ENCODE measurements at regions not wholly inside any gene's neighbourhood (a gene's known extent, or its start where the extent isn't known, plus 50 kb on each side); places are given as distances from the start of the nearest gene placed in this dataset.

- Histone ChIP-seq H3K9ac (replicated peaks; ENCODE audit: extremely low read depth, insufficient read depth, low read length) (no peak overlapping the region), H4K20me1 (replicated peaks; ENCODE audit: control insufficient read depth, extremely low read depth, insufficient read depth, low read length) (no peaks in the 10 kb centered on the region), H2AFZ (ENCODE audit: low read depth, low read length) (no peak overlapping the region), H3K4me2 (ENCODE audit: insufficient read depth, low read length) (no peak overlapping the region), H3K79me2 (ENCODE audit: control insufficient read depth, insufficient read depth, low read length) (no peaks in the 10 kb centered on the region), H3K9me1 (replicated peaks; ENCODE audit: control insufficient read depth, extremely low read depth, insufficient read depth, low read length) (no peaks in the 10 kb centered on the region), H3K36me3 (ENCODE audit: control insufficient read depth in 2 of 2, extremely low read depth in 1 of 2, insufficient read depth in 2 of 2, low read length in 2 of 2) (no peaks in the 10 kb centered on the region), H3K4me1 (ENCODE audit: control insufficient read depth, extremely low read depth, insufficient read depth, low read length) (no peaks in the 10 kb centered on the region), H3K4me3 (replicated peaks in 1 of 3; ENCODE audit: insufficient read depth in 1 of 3, low read depth in 1 of 3, low read length in 3 of 3) (no peak overlapping the region), H3K27me3 (ENCODE audit: control insufficient read depth in 2 of 2, insufficient read depth in 2 of 2, low read length in 2 of 2) (no peaks in the 10 kb centered on the region), H3K27ac (ENCODE audit: insufficient read depth, low read depth, low read length) (no peak overlapping the region), H3K9me3 (replicated peaks; ENCODE audit: control insufficient read depth, insufficient read depth, low read length) (no peaks in the 10 kb centered on the region)
- no peak for TF ChIP-seq CTCF (IDR thresholded peaks at IDR 0.05; ENCODE audit: extremely low read depth in 1 of 2, insufficient read depth in 1 of 2, low read depth in 1 of 2, low read length in 2 of 2)
- TF ChIP-seq POLR2AphosphoS5 (IDR thresholded peaks at IDR 0.05; ENCODE audit: insufficient read depth, low read depth, low read length), result no peak
- TF ChIP-seq JUN (IDR thresholded peaks at IDR 0.05; ENCODE audit: borderline replicate concordance, insufficient read depth, insufficient read length, low read depth), result no peak
- no peak for TF ChIP-seq GATA2 (IDR thresholded peaks at IDR 0.05; ENCODE audit: insufficient read depth, insufficient read length, low read depth, low read length)
- TF ChIP-seq FOS (IDR thresholded peaks at IDR 0.05; ENCODE audit: borderline replicate concordance, insufficient read depth, low read length), result no peak
- TF ChIP-seq POLR2A (IDR thresholded peaks at IDR 0.05; ENCODE audit: low read depth, low read length), result no peak
- no peak for TF ChIP-seq EZH2 (IDR thresholded peaks at IDR 0.05; ENCODE audit: borderline replicate concordance, low read depth, low read length, severe bottlenecking)
- TF ChIP-seq MYC (IDR thresholded peaks at IDR 0.05; ENCODE audit: low read depth, low read length), result no peak
- no peak for TF ChIP-seq MAX (IDR thresholded peaks at IDR 0.05; ENCODE audit: insufficient read depth, insufficient read length)
- no peak for FAIRE-seq
- dilution Hi-C loops (cut with MboI; ENCODE audit: extremely low pct_ligation_motif_present, low sequenced_read_pairs) (no loop called here), intact Hi-C loops (cut with micrococcal nuclease) (no loop called here)
- ChIA-PET CTCF (no interaction called here), POLR2A (no interaction called here)
- BruUV-seq (replicated peaks), result no TSS peak
- no peak for DNase-seq (ENCODE audit: low read depth, low spot score)
These were observed 331.1 kb upstream of the MTPN start for GRCh38 chr7:136308230-136308629.

Data from endothelial cell of umbilical vein (primary cell).